Fibroblast of mammary gland (primary cell): ENCODE measurements at regions not wholly inside any gene's neighbourhood (a gene's known extent, or its start where the extent isn't known, plus 50 kb on each side); places are given as distances from the start of the nearest gene placed in this dataset.

Source experiments
- DNase-seq: peaks from one replicate; pipeline ENCODE4 v3.0.0-alpha.2; 2010; ENCODE audit warnings: low read depth
- H3K4me3 ChIP-seq: 2 replicates; pipeline ENCODE4 v1.5.1; 2011; ENCODE audit warnings: low read depth, mild to moderate bottlenecking, low read length, moderate library complexity; ENCODE audit not compliant: control insufficient read depth
- TF ChIP-seq, protein P1 (sequence below): conservative IDR thresholded peaks from 2 replicates; pipeline ENCODE4 v1.5.1; 2011; ENCODE audit warnings: low read depth, low read length, inconsistent platforms; ENCODE audit not compliant: control insufficient read depth, insufficient read depth

GRCh38 chr7:17421941-17422340 lies 123.5 kb downstream of the AHR start:
- DNase-seq = no peak
- TF ChIP-seq, protein P1, sequence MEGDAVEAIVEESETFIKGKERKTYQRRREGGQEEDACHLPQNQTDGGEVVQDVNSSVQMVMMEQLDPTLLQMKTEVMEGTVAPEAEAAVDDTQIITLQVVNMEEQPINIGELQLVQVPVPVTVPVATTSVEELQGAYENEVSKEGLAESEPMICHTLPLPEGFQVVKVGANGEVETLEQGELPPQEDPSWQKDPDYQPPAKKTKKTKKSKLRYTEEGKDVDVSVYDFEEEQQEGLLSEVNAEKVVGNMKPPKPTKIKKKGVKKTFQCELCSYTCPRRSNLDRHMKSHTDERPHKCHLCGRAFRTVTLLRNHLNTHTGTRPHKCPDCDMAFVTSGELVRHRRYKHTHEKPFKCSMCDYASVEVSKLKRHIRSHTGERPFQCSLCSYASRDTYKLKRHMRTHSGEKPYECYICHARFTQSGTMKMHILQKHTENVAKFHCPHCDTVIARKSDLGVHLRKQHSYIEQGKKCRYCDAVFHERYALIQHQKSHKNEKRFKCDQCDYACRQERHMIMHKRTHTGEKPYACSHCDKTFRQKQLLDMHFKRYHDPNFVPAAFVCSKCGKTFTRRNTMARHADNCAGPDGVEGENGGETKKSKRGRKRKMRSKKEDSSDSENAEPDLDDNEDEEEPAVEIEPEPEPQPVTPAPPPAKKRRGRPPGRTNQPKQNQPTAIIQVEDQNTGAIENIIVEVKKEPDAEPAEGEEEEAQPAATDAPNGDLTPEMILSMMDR = no peak
- H3K4me3 ChIP-seq = no peak overlapping the region

GRCh38 chr7:17422966-17423365 lies 124.5 kb downstream of the AHR start:
- peak; percentile 43 for DNase-seq
- TF ChIP-seq, protein P1 = no peak
- H3K4me3 ChIP-seq = no peak overlapping the region

DNA sequence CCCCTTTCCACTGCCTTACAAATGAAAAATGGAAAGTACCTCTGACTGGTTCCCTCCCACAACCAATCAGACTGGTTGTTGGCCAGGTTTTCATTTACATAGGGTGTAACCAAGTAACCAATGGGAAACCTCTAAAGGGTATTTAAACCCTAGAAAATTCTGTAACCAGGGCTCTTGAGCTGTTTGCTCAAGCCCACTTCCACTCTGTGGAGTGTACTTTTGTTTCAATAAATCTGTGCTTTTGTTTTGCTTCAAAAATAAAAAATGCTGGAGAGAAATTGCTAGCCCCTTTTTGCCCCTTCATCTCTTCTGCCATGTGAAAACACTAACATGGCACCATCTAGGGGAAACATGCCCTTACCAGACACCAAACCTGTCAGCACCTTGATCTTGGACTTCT lies 129.5 kb downstream of the AHR start:
- no peak for DNase-seq
- TF ChIP-seq, protein P1 = no peak

GRCh38 chr7:17429579-17429978 lies 131.1 kb downstream of the AHR start:
- TF ChIP-seq, protein P1 = no peak
- H3K4me3 ChIP-seq = no peak overlapping the region
- no peak for DNase-seq

More for the DNA sequence above, 129.5 kb downstream of the AHR start:
- H3K4me3 ChIP-seq = no peak overlapping the region

DNA sequence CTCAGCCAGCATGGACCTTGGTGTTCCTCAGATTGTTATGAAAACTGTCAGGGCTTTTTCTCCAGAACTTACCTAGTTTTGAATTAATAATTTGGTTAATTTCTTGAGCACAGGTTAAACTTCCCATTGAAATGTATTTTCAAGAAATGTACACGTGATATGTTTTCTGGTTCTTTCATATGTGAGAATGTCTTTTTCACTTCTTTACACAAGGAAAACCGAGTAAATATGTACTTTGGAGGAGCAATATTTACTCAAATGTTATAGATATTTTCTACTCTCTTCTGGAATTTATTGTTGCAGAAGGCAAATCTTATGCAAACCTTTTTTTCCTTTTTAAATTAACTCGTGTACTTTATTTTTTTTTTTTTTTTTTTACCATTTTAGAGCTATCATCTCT lies 134.3 kb downstream of the AHR start:
- TF ChIP-seq, protein P1 = no peak
- DNase-seq = no peak
- H3K4me3 ChIP-seq = no peak overlapping the region

DNA sequence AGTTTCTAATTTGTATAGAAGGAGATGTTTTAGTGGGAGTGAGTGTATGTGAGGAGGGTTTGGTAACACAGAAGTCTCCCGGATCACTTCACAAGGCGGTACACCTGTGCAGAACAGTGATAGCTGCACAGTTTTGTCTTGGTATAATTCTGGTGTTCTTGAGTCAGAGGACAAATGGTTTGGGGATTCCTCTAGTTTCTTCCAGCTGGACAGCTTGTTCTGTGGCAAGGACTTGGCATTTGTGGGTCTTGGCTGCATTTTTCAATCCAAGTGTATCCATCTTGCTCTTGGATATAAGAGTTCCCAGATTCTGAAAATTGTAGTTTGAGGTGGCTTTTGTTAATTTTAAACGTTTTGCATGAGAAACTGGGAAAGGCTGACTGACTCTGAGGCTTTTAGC lies 135.7 kb downstream of the AHR start:
- TF ChIP-seq, protein P1 = no peak
- DNase-seq = no peak

More for the DNA sequence above, 135.7 kb downstream of the AHR start:
- no peak overlapping the region for H3K4me3 ChIP-seq
